ENCODE measurements at regions not wholly inside any gene's neighbourhood (a gene's known extent, or its start where the extent isn't known, plus 50 kb on each side); places are given as distances from the start of the nearest gene placed in this dataset.
"Not testable (repeated sequence)": the region's sequence is repeated elsewhere in the genome, so short reads cannot be mapped to it uniquely, and the experiment has no call there.

DNA sequence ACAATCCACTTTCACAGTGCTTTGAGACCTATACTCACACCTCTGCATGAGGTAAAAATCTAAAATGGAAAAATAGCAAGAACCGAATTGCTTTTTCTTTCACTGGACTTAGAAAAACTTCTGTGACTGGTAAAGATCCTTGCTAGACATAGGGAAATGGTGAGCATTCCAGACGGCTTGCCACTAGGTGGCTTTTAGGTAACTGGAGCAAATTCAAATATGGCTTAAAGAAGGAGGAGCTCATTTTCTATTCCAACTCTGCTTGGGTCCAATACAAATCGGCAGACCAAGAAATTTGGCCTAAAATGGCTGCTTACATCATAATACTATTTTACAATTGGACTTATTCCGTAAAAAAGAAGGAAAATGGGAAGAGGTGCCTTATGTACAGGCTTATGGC, 977.9 kb downstream of the ADGRL2 start:
- Histone ChIP-seq H3K27ac (no peak overlapping the region), H3K4me1 (no peaks in the 10 kb centered on the region), H3K4me3 (no peak overlapping the region), H3K27me3 (no peaks in the 10 kb centered on the region), H3K36me3 (no peaks in the 10 kb centered on the region), H3K9me3 (no peaks in the 10 kb centered on the region)
- 78% methylated on average over 4 of the region's 4 CpGs for WGBS
- DNase-seq (ENCODE audit: low spot score in 2 of 2) = no peak
- no peak for TF ChIP-seq POLR2AphosphoS5 (IDR thresholded peaks at IDR 0.05)
- TF ChIP-seq POLR2A (IDR thresholded peaks at IDR 0.05) = no peak
- TF ChIP-seq EP300 (IDR thresholded peaks at IDR 0.05) = no peak
- TF ChIP-seq, protein P1, sequence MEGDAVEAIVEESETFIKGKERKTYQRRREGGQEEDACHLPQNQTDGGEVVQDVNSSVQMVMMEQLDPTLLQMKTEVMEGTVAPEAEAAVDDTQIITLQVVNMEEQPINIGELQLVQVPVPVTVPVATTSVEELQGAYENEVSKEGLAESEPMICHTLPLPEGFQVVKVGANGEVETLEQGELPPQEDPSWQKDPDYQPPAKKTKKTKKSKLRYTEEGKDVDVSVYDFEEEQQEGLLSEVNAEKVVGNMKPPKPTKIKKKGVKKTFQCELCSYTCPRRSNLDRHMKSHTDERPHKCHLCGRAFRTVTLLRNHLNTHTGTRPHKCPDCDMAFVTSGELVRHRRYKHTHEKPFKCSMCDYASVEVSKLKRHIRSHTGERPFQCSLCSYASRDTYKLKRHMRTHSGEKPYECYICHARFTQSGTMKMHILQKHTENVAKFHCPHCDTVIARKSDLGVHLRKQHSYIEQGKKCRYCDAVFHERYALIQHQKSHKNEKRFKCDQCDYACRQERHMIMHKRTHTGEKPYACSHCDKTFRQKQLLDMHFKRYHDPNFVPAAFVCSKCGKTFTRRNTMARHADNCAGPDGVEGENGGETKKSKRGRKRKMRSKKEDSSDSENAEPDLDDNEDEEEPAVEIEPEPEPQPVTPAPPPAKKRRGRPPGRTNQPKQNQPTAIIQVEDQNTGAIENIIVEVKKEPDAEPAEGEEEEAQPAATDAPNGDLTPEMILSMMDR (IDR thresholded peaks at IDR 0.05) = no peak

DNA sequence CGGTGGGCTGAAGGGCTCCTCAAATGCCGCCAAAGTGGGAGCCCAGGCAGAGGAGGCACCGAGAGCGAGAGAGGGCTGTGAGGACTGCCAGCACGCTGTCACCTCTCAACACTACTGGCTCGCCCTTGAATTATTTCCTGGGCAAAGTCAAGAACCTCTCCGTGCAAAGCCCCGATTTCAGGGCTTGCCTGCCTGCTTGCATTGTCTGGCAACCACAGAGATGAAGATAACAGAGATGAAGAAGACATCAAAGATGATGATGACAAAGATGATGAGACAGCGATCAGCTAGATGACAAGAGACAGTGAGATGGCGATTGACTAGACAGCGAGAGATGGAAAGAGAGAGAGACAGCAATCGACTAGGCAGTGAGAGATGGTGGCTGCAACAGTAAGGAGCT, 976.5 kb downstream of the ADGRL2 start:
- 88% methylated on average over 12 of the region's 12 CpGs for WGBS
- H3K9me3 ChIP-seq = no peaks in the 10 kb centered on the region

DNA sequence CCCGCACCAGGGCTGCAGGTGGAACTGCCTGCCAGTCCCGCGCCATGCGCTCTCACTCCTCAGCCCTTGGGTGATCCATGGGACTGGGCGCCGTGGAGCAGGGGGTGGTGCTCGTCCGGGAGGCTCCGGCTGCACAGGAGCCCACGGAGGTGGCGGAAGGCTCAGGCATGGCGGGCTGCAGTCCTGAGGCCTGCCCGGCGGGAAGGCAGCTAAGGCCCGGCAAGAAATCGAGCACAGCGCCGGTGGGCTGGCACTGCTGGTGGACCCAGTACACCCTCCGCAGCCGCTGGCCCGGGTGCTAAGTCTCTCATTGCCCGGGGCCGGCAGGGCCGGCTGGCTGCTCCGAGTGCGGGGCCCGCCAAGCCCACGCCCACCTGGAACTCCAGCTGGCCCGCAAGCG, 976.0 kb downstream of the ADGRL2 start:
- not testable (repeated sequence) for H3K36me3 ChIP-seq; H3K27me3 ChIP-seq; H3K9me3 ChIP-seq; DNase-seq (ENCODE audit: low spot score in 2 of 2); H3K4me1 ChIP-seq; H3K27ac ChIP-seq; H3K4me3 ChIP-seq
- 93% methylated on average over 3 of the region's 30 CpGs for WGBS

More for the DNA sequence above, 976.5 kb downstream of the ADGRL2 start:
- TF ChIP-seq POLR2A (IDR thresholded peaks at IDR 0.05) (no peak), EP300 (IDR thresholded peaks at IDR 0.05) (no peak), POLR2AphosphoS5 (IDR thresholded peaks at IDR 0.05) (no peak)
- TF ChIP-seq, protein P1 (IDR thresholded peaks at IDR 0.05) = no peak
- no peak for DNase-seq (ENCODE audit: low spot score in 2 of 2)
- no peaks in the 10 kb centered on the region for H3K36me3 ChIP-seq
- H3K27ac ChIP-seq = no peak overlapping the region
- no peaks in the 10 kb centered on the region for H3K27me3 ChIP-seq
- H3K4me1 ChIP-seq = no peaks in the 10 kb centered on the region
- H3K4me3 ChIP-seq = no peak overlapping the region

DNA sequence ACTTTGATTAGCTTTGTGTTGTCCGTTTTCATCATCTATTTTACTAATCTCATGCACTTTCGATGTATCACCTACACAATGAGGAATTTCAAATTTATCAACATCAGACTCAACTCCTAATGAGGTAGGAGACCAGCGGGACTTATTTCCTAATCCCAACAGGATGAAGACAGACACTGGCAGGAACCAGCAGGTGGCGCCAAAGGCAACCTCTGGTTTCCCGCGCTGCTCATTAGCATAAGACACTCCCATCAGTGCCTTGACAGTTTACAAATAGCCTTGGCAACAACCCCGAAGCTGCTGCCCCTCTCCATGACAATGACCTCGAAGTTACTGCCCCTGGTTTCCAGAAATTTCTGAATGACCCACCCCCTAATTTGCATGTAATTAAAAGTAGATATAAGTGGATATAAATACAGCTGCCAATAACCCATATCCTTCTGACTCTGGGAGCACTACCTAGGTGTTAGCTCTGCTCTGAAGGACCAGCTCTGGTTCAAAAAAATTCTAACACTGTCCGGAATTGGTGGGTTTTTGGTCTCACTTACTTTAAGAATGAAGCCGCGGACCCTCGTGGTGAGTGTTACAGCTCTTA, 974.8 kb downstream of the ADGRL2 start:
- TF ChIP-seq POLR2AphosphoS5 (IDR thresholded peaks at IDR 0.05) (no peak), POLR2A (IDR thresholded peaks at IDR 0.05) (no peak)
- TF ChIP-seq, protein P1 (IDR thresholded peaks at IDR 0.05) = peak in 1 of 2 donors; percentile 34
- H3K4me3 ChIP-seq = no peak overlapping the region
- no peaks in the 10 kb centered on the region for H3K36me3 ChIP-seq
- no peak overlapping the region for H3K27ac ChIP-seq
- H3K9me3 ChIP-seq = no peaks in the 10 kb centered on the region
- no peak for DNase-seq (ENCODE audit: low spot score in 2 of 2)
- WGBS = 77% methylated on average over 12 of the region's 12 CpGs
- H3K4me1 ChIP-seq = no peaks in the 10 kb centered on the region
- H3K27me3 ChIP-seq = no peaks in the 10 kb centered on the region

DNA sequence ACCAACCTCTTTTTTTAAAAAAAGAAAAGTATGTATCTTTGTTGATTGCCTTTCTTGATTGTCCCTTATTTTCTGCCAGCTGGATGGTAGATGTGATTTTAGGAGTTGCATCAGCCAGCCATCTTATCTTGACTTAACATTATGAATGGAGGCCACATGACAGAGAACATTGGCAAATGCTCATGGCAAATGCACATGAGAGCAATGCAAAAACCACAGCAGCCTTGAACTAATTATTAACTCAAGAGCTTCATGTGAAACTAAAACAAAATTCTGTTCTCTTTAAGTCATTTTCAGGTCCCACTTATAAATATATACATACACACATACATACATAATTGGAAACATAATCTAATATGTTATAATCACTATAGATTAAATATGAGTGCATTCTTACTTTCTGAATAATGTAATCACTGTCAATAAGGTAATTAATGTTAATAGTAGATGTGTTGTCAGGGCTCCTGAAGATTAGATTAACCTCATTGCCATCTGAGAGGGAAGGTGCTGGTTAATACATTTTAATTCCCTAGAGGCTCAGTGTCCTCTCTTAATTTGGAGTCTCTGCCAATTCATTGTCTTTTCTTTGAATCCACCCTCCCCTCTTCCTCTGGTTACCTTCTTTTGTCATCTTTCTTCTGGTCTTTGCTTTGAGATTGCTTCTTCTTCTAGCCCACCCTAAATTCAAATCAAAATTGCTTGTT, 962.2 kb downstream of the ADGRL2 start:
- H3K4me3 ChIP-seq = no peak overlapping the region
- H3K4me1 ChIP-seq = no peaks in the 10 kb centered on the region
- TF ChIP-seq, protein P1 (IDR thresholded peaks at IDR 0.05) = no peak
- TF ChIP-seq EP300 (IDR thresholded peaks at IDR 0.05) (no peak), POLR2AphosphoS5 (IDR thresholded peaks at IDR 0.05) (no peak)
- no peaks in the 10 kb centered on the region for H3K36me3 ChIP-seq
- H3K27me3 ChIP-seq = no peaks in the 10 kb centered on the region
- no peak overlapping the region for H3K27ac ChIP-seq
- H3K9me3 ChIP-seq = no peaks in the 10 kb centered on the region
- no peak for DNase-seq (ENCODE audit: low spot score in 2 of 2)

Data from suprapubic skin (tissue), 4 donors.